IPS-NIHi7 (cell line): ENCODE measurements at regions not wholly inside any gene's neighbourhood (a gene's known extent, or its start where the extent isn't known, plus 50 kb on each side); places are given as distances from the start of the nearest gene placed in this dataset.
"Not testable (repeated sequence)": the region's sequence is repeated elsewhere in the genome, so short reads cannot be mapped to it uniquely, and the experiment has no call there.

Source experiments
- DNase-seq: peaks from one replicate; pipeline ENCODE4 v3.0.0; 2012; ENCODE audit warnings: mixed read lengths; ENCODE audit errors: extremely low spot score

GRCh38 chr7:81138870-81139269 lies 220.0 kb upstream of the SEMA3C start:
- DNase-seq, result no peak

GRCh38 chr7:81135324-81135723 lies 216.5 kb upstream of the SEMA3C start:
- DNase-seq, result no peak

GRCh38 chr7:81128011-81128410 lies 209.2 kb upstream of the SEMA3C start:
- no peak for DNase-seq

- peak; percentile 10 for DNase-seq
Measured at GRCh38 chr7:81120803-81121202, 202.0 kb upstream of the SEMA3C start.

GRCh38 chr7:81120111-81120510 lies 201.3 kb upstream of the SEMA3C start:
- no peak for DNase-seq

GRCh38 chr7:81114633-81115032 lies 195.8 kb upstream of the SEMA3C start:
- no peak for DNase-seq

- no peak for DNase-seq
Measured at GRCh38 chr7:81112731-81113130, 193.9 kb upstream of the SEMA3C start.

- DNase-seq, result peak; percentile 9
Measured at GRCh38 chr7:81111781-81112540, 193.1 kb upstream of the SEMA3C start.

- no peak for DNase-seq
Measured at GRCh38 chr7:81111358-81111757, 192.5 kb upstream of the SEMA3C start.

GRCh38 chr7:81110673-81111072 lies 191.8 kb upstream of the SEMA3C start:
- no peak for DNase-seq

GRCh38 chr7:81098213-81098612 lies 179.4 kb upstream of the SEMA3C start:
- no peak for DNase-seq

- no peak for DNase-seq
Measured at GRCh38 chr7:81094952-81095351, 176.1 kb upstream of the SEMA3C start.

GRCh38 chr7:81081616-81082015 lies 162.8 kb upstream of the SEMA3C start:
- no peak for DNase-seq

GRCh38 chr7:81080553-81080952 lies 161.7 kb upstream of the SEMA3C start:
- DNase-seq, result no peak

- DNase-seq, result no peak
Measured at GRCh38 chr7:81079746-81080145, 160.9 kb upstream of the SEMA3C start.

GRCh38 chr7:81075150-81075549 lies 156.3 kb upstream of the SEMA3C start:
- DNase-seq, result no peak

GRCh38 chr7:81074406-81074805 lies 155.6 kb upstream of the SEMA3C start:
- DNase-seq, result no peak

GRCh38 chr7:81073931-81074251 lies 155.0 kb upstream of the SEMA3C start:
- DNase-seq, result no peak

GRCh38 chr7:81070956-81071355 lies 152.1 kb upstream of the SEMA3C start:
- DNase-seq, result no peak

- DNase-seq, result no peak
Measured at GRCh38 chr7:81066797-81067196, 147.9 kb upstream of the SEMA3C start.

GRCh38 chr7:81064426-81064825 lies 145.6 kb upstream of the SEMA3C start:
- no peak for DNase-seq

- no peak for DNase-seq
Measured at GRCh38 chr7:81062755-81063154, 143.9 kb upstream of the SEMA3C start.

- DNase-seq, result not testable (repeated sequence)
Measured at GRCh38 chr7:81057469-81057868, 138.6 kb upstream of the SEMA3C start.

GRCh38 chr7:81053623-81054022 lies 134.8 kb upstream of the SEMA3C start:
- no peak for DNase-seq
